ENCODE measurements at regions not wholly inside any gene's neighbourhood (a gene's known extent, or its start where the extent isn't known, plus 50 kb on each side); places are given as distances from the start of the nearest gene placed in this dataset.

DNA sequence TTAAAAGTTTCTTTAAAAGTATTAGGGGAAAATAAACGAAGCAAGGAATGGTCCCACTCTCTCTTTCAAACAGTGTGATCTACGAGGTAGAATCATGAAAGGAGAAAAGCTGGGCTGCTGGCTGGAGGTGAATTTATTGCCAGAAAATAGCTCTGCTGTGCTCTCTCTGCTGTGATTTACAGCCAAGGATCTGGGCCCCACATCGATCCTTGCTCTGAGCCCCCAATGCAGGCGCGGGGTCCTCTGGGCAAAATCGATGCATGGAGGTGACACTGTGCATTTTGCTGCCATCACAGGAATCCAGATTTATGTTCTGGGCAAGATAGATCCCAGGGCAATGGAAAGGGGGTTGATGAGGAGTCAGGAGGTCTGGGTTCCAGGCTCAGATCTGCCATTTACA, 91.0 kb upstream of the GPR26 start:
- Histone ChIP-seq H3K4me3 (replicated peaks in 1 of 3; ENCODE audit: insufficient read depth in 1 of 3, low read depth in 1 of 3, low read length in 3 of 3) (no peak overlapping the region), H3K9ac (replicated peaks; ENCODE audit: extremely low read depth, insufficient read depth, low read length) (no peak overlapping the region), H3K79me2 (ENCODE audit: control insufficient read depth, insufficient read depth, low read length) (no peaks in the 10 kb centered on the region), H3K27me3 (ENCODE audit: control insufficient read depth in 2 of 2, insufficient read depth in 2 of 2, low read length in 2 of 2) (no peaks in the 10 kb centered on the region), H3K4me1 (ENCODE audit: control insufficient read depth, extremely low read depth, insufficient read depth, low read length) (no peaks in the 10 kb centered on the region), H3K27ac (ENCODE audit: insufficient read depth, low read depth, low read length) (no peak overlapping the region), H3K9me1 (replicated peaks; ENCODE audit: control insufficient read depth, extremely low read depth, insufficient read depth, low read length) (no peaks in the 10 kb centered on the region), H4K20me1 (replicated peaks; ENCODE audit: control insufficient read depth, extremely low read depth, insufficient read depth, low read length) (no peaks in the 10 kb centered on the region), H3K4me2 (ENCODE audit: insufficient read depth, low read length) (no peak overlapping the region), H3K36me3 (ENCODE audit: control insufficient read depth in 2 of 2, extremely low read depth in 1 of 2, insufficient read depth in 2 of 2, low read length in 2 of 2) (no peaks in the 10 kb centered on the region), H2AFZ (ENCODE audit: low read depth, low read length) (no peak overlapping the region), H3K9me3 (replicated peaks; ENCODE audit: control insufficient read depth, insufficient read depth, low read length) (no peaks in the 10 kb centered on the region)
- CTCF ChIA-PET, result interaction anchor here (0.8 to 3.0 kb wide), 4 partner anchors 392 to 814 kb away, joined by 4 to 13 read pairs (median 6); no protein-coding TSS in a partner anchor
- POLR2A ChIA-PET, result no interaction called here
- dilution Hi-C loops (cut with MboI; ENCODE audit: extremely low pct_ligation_motif_present, low sequenced_read_pairs) (no loop called here), intact Hi-C loops (cut with micrococcal nuclease) (no loop called here)
- TF ChIP-seq JUN (IDR thresholded peaks at IDR 0.05; ENCODE audit: borderline replicate concordance, insufficient read depth, insufficient read length, low read depth) (no peak), FOS (IDR thresholded peaks at IDR 0.05; ENCODE audit: borderline replicate concordance, insufficient read depth, low read length) (no peak), MYC (IDR thresholded peaks at IDR 0.05; ENCODE audit: low read depth, low read length) (no peak), POLR2A (IDR thresholded peaks at IDR 0.05; ENCODE audit: low read depth, low read length) (no peak), EZH2 (IDR thresholded peaks at IDR 0.05; ENCODE audit: borderline replicate concordance, low read depth, low read length, severe bottlenecking) (no peak), GATA2 (IDR thresholded peaks at IDR 0.05; ENCODE audit: insufficient read depth, insufficient read length, low read depth, low read length) (no peak), POLR2AphosphoS5 (IDR thresholded peaks at IDR 0.05; ENCODE audit: insufficient read depth, low read depth, low read length) (no peak)
- TF ChIP-seq, protein P1, sequence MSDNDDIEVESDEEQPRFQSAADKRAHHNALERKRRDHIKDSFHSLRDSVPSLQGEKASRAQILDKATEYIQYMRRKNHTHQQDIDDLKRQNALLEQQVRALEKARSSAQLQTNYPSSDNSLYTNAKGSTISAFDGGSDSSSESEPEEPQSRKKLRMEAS (IDR thresholded peaks at IDR 0.05; ENCODE audit: insufficient read depth, insufficient read length), result no peak
- TF ChIP-seq, protein P2, sequence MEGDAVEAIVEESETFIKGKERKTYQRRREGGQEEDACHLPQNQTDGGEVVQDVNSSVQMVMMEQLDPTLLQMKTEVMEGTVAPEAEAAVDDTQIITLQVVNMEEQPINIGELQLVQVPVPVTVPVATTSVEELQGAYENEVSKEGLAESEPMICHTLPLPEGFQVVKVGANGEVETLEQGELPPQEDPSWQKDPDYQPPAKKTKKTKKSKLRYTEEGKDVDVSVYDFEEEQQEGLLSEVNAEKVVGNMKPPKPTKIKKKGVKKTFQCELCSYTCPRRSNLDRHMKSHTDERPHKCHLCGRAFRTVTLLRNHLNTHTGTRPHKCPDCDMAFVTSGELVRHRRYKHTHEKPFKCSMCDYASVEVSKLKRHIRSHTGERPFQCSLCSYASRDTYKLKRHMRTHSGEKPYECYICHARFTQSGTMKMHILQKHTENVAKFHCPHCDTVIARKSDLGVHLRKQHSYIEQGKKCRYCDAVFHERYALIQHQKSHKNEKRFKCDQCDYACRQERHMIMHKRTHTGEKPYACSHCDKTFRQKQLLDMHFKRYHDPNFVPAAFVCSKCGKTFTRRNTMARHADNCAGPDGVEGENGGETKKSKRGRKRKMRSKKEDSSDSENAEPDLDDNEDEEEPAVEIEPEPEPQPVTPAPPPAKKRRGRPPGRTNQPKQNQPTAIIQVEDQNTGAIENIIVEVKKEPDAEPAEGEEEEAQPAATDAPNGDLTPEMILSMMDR (IDR thresholded peaks at IDR 0.05; ENCODE audit: extremely low read depth in 1 of 2, insufficient read depth in 1 of 2, low read depth in 1 of 2, low read length in 2 of 2), result no peak
- BruUV-seq (replicated peaks), result no TSS peak
- DNase-seq (ENCODE audit: low read depth, low spot score) (no peak), FAIRE-seq (no peak)
